Dermis microvascular lymphatic vessel endothelial cell (primary cell): ENCODE measurements at regions not wholly inside any gene's neighbourhood (a gene's known extent, or its start where the extent isn't known, plus 50 kb on each side); places are given as distances from the start of the nearest gene placed in this dataset.

Experiments used
- DNase-seq, 2 donors: peaks; one replicate each; pipeline versions ENCODE4 v3.0.0 to v3.0.0-alpha.2; 2010; ENCODE audit warnings: low read depth in 2 of 2

- DNase-seq, result no peak
Observed at GRCh38 chr5:52497133-52497693, 290.5 kb upstream of the ITGA1 start.

DNA sequence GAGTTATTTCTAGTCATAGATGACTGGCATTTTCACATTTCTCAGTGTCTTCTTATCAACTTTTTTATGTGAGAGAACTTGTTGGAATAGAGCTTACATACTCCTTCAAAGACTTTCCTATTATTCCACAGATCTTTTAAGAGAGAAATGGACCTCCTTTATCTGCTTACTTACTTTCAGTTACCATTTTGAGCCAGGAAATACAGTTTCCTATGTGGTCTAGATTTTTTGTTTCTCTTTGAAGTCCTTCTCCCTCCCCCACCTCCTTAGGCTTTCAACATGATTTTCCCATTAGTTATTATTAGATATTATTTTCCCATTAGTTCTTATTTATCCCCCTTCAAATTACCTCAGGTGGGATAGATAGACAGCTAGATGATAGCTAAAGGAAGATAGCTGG, 289.1 kb upstream of the ITGA1 start:
- no peak for DNase-seq

DNA sequence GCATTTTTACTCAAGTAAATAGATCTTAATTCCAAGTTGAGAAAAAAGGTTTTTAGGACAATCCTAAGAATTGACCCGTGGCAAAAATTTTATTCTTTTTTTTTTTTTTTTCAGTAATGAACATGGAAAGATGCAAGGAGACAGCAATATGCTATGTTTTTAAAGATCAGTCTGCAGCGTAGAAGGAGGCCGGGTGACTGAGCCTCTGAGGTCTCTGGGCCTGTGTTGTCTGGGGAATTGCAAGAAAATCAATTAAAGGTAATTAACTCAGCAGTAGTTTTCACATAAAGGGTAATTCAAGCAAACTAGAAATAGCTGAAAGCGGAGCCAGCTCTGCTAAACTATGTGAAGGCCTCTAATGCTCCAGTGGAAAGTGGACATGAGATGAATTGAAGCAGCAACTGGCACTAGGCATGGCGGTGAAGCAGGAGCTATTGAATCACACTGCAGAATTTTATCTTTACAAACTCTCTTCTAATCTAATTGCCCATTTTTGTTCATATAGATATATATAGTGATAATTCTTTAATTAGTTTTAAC, 285.2 kb upstream of the ITGA1 start:
- DNase-seq, result no peak

- no peak for DNase-seq
Observed at GRCh38 chr5:52504584-52505240, 283.0 kb upstream of the ITGA1 start.

GRCh38 chr5:52517667-52518066, 270.0 kb upstream of the ITGA1 start:
- DNase-seq, result no peak

DNA sequence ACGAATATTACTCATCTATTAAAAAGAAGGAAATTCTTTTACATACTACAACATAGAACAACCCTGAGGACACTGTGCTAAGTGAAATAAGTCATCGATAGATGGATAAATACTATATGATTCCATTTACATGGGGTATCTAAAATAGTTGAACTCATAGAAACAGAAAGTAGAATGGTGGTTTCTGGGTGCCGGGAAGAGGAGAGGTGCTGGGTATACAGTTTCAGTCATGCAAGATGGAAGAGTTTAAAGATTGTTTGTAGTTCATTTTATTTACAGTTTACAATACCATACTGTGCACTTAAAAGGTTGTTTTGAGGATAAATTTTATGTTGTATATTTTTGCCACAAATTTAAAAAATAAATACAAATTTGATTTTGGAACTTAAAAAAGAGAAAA, 267.5 kb upstream of the ITGA1 start:
- DNase-seq, result no peak

DNA sequence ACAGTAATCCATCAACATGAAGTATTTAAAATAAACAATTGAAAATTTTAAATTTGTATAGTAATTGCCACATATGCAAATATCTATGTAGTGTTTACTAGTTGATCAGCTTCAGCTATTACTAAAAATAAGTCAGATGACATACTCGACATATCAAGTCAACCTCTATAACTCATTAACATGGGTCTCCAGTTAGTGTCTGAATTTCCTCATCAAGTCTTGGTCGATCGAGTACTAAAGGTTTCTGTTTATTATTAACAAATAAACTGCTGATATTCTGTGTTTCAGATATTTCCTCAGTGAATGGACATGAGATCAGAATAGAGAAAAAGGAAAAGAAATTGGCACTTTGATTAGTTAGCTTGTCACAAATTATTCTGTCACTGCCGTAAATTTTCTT, 266.5 kb upstream of the ITGA1 start:
- no peak for DNase-seq

- no peak for DNase-seq
Observed at GRCh38 chr5:52523701-52524100, 264.0 kb upstream of the ITGA1 start.

- DNase-seq, result no peak
Observed at GRCh38 chr5:52531105-52531504, 256.6 kb upstream of the ITGA1 start.

DNA sequence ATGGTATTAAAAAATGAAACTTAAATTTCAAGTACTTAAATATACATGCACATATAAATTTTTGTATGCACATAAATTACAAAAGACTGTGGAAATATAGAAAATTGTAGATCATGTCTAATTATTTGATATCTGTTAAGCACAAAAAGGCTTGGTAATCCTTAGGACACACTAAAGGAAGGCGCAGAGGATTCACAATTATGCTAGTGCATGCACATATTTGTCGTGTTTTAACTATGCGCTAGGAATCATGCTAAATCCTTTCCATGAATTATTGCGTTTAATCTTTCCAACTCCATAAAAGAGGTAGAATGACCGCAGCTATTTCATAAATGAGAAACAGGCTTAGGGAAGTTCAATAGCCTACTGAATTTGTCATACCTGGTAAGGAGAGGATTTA, 244.1 kb upstream of the ITGA1 start:
- no peak for DNase-seq

GRCh38 chr5:52544738-52545137, 243.0 kb upstream of the ITGA1 start:
- no peak for DNase-seq

GRCh38 chr5:52554293-52554692, 233.4 kb upstream of the ITGA1 start:
- DNase-seq, result no peak

- peak in 1 of 2 donors; percentile 2 for DNase-seq
Observed at GRCh38 chr5:52560366-52560765, 227.3 kb upstream of the ITGA1 start.

GRCh38 chr5:52562473-52562872, 225.2 kb upstream of the ITGA1 start:
- DNase-seq, result no peak

GRCh38 chr5:52564587-52564986, 223.1 kb upstream of the ITGA1 start:
- DNase-seq, result no peak

DNA sequence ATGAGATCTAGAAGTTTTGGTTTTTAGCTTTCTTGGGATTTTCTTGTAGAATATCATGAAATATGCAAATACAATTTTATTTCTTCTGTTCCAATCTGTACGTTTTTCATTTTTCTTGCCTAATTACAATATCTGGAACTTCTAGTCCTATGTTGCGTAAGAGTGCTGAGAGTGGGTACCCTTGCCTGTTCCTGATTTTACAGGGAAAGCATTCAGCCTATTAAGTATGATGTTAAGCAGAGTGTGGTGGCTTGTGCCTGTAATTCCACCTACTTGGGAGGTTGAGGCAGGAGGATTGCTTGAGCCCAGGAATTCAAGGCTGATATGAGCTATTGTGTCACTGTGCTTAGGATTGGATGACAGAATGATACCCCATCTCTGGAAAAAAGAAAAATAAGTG, 210.2 kb upstream of the ITGA1 start:
- no peak for DNase-seq

GRCh38 chr5:52579391-52579790, 208.3 kb upstream of the ITGA1 start:
- DNase-seq, result no peak

DNA sequence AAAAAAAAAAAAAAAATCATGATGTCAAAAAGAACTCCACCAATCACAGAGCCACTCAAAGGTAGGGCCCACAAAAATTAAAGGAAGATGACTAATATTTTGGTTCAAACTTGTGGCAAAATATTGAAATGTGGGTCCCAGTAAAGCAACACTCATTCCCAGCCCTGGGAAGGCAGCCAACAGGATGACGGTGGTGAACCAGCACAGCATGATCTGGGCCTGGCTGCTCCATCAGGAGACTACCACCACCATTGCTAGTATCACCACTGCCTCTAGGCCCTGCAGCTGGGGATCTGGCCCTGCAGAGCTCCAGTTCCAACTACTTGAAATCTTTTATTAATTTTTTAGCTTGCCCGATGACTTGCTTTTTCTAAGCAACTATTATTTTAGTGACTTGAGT, 206.8 kb upstream of the ITGA1 start:
- DNase-seq, result peak in 1 of 2 donors; percentile 3

DNA sequence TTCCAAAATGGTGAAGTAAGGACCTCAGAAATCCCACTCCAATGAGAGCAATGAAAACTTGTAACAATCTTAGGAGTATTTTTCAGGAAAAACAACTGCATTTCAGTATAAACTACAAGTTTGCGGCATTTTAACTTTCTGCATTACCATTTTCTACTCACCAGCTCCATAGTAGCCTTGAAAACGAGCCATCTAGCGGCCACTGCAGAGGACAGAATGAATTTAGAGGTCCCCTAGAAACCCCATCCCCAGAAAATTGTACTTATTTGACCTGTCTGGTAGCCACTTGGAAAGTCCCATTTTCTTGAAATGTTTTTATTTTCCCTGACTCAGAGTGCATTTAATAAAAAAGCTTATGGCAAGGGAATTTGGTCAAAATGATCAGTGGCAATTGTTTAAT, 205.4 kb upstream of the ITGA1 start:
- no peak for DNase-seq

GRCh38 chr5:52587131-52587530, 200.6 kb upstream of the ITGA1 start:
- DNase-seq, result no peak

- no peak for DNase-seq
Observed at GRCh38 chr5:52597625-52598024, 190.1 kb upstream of the ITGA1 start.

- DNase-seq, result no peak
Observed at GRCh38 chr5:52598968-52599367, 188.7 kb upstream of the ITGA1 start.

GRCh38 chr5:52603778-52604554, 183.8 kb upstream of the ITGA1 start:
- no peak for DNase-seq
